Keratinocyte (primary cell): ENCODE measurements at regions not wholly inside any gene's neighbourhood (a gene's known extent, or its start where the extent isn't known, plus 50 kb on each side); places are given as distances from the start of the nearest gene placed in this dataset.

ENCODE experiments used
- DNase-seq: peaks from one replicate; pipeline ENCODE4 v3.0.0-alpha.2; 2011; ENCODE audit warnings: low read depth, missing footprints, low spot score
- FAIRE-seq: peaks from 2 replicates; lab custom pipeline; 2011; peaks lifted over from hg19 to GRCh38; lab: Jason Lieb, UNC
- H2AFZ ChIP-seq: 2 replicates; pipeline ENCODE4 v1.6.0; 2012; ENCODE audit warnings: low read length, control low read depth, inconsistent platforms; ENCODE audit not compliant: control insufficient read depth
- H3K27ac ChIP-seq: 2 replicates; pipeline ENCODE4 v1.5.1; 2011; ENCODE audit warnings: low read length; ENCODE audit not compliant: control insufficient read depth, insufficient read depth
- H3K27me3 ChIP-seq: 3 replicates; pipeline ENCODE4 v1.6.0; 2011; ENCODE audit warnings: low read length; ENCODE audit not compliant: control insufficient read depth, insufficient read depth; ENCODE audit errors: extremely low read depth
- H3K36me3 ChIP-seq, 2 experiments: 2 replicates in 1 of 2; 3 replicates in 1 of 2; pipeline ENCODE4 v1.5.1; 2011; ENCODE audit warnings: low read length in 2 of 2, mild to moderate bottlenecking in 1 of 2; ENCODE audit not compliant: control insufficient read depth in 2 of 2, insufficient read depth in 2 of 2; ENCODE audit errors: extremely low read depth in 1 of 2
- H3K4me1 ChIP-seq: 3 replicates; pipeline ENCODE4 v1.5.1; 2011; ENCODE audit warnings: low read length; ENCODE audit not compliant: control insufficient read depth, insufficient read depth; ENCODE audit errors: extremely low read depth
- H3K4me2 ChIP-seq: 3 replicates; pipeline ENCODE4 v1.6.0; 2011; ENCODE audit warnings: low read depth, low read length; ENCODE audit not compliant: control insufficient read depth, insufficient read depth; ENCODE audit errors: extremely low read depth
- H3K4me3 ChIP-seq, 3 experiments: fragments of 200-600 bp in 1 of 3; sonication (generic) in 1 of 3; 2 replicates in 2 of 3; 3 replicates in 1 of 3; pipeline ENCODE4 v1.5.1; 2011 to 2016; ENCODE audit warnings: low read length in 3 of 3, mild to moderate bottlenecking in 3 of 3, control low read depth in 2 of 3, inconsistent platforms in 1 of 3, low read depth in 1 of 3, mixed read lengths in 1 of 3, mixed run types in 1 of 3, moderate library complexity in 1 of 3; ENCODE audit not compliant: control insufficient read depth in 2 of 3, insufficient read depth in 2 of 3; ENCODE audit errors: extremely low read depth in 1 of 3
- H3K79me2 ChIP-seq: 2 replicates; pipeline ENCODE4 v1.6.0; 2012; ENCODE audit warnings: low read length; ENCODE audit not compliant: control insufficient read depth, insufficient read depth
- H3K9ac ChIP-seq: 3 replicates; pipeline ENCODE4 v1.6.0; 2011; ENCODE audit warnings: low read length; ENCODE audit not compliant: control insufficient read depth, insufficient read depth; ENCODE audit errors: extremely low read depth
- H3K9me1 ChIP-seq: 3 replicates; pipeline ENCODE4 v1.6.0; 2011; ENCODE audit warnings: low read length; ENCODE audit not compliant: control insufficient read depth, insufficient read depth; ENCODE audit errors: extremely low read depth
- H3K9me3 ChIP-seq: 2 replicates; pipeline ENCODE4 v1.5.1; 2012; ENCODE audit warnings: low read depth, low read length; ENCODE audit not compliant: control insufficient read depth
- H4K20me1 ChIP-seq: 3 replicates; pipeline ENCODE4 v1.6.0; 2011; ENCODE audit warnings: low read length; ENCODE audit not compliant: control insufficient read depth, insufficient read depth; ENCODE audit errors: extremely low read depth
- EZH2 ChIP-seq: IDR thresholded peaks from one replicate; pipeline ENCODE4 v1.6.1; 2012; ENCODE audit warnings: inconsistent platforms, mild to moderate bottlenecking, low read length, moderate library complexity
- dilution Hi-C: fragments of 300-500 bp; cut with MboI; formaldehyde crosslinking; loops from one replicate; pipeline ENCODE4 v1.7.0; 2020; ENCODE audit warnings: low sequenced_read_pairs; ENCODE audit not compliant: extremely low pct_ligation_motif_present
- TF ChIP-seq, protein P1 (sequence below), 3 experiments: IDR thresholded peaks in 1 of 3; conservative IDR thresholded peaks in 1 of 3; optimal IDR thresholded peaks in 1 of 3; 2 replicates in 2 of 3; 3 replicates in 1 of 3; pipeline versions ENCODE3 to v1.5.1; 2011; ENCODE audit warnings: low read length in 3 of 3, mild to moderate bottlenecking in 3 of 3, moderate library complexity in 2 of 3, control low read depth in 1 of 3, inconsistent platforms in 1 of 3; ENCODE audit not compliant: insufficient read depth in 2 of 3; ENCODE audit errors: extremely low read depth in 1 of 3

GRCh38 chr1:87864676-87865075 is 536.0 kb downstream of the LMO4 start:
- DNase-seq = no peak
- Histone ChIP-seq H4K20me1 (no peaks in the 10 kb centered on the region), H3K4me1 (peaks cover 3% of the 10 kb centered on the region), H3K4me2 (no peak overlapping the region), H3K27me3 (no peaks in the 10 kb centered on the region), H3K79me2 (no peaks in the 10 kb centered on the region), H3K9me1 (no peaks in the 10 kb centered on the region), H3K36me3 (no peaks in the 10 kb centered on the region), H3K4me3 (no peak overlapping the region), H3K9ac (no peak overlapping the region), H2AFZ (no peak overlapping the region), H3K27ac (no peak overlapping the region), H3K9me3 (no peaks in the 10 kb centered on the region)
- FAIRE-seq = no peak
- TF ChIP-seq EZH2 = no peak
- TF ChIP-seq, protein P1, sequence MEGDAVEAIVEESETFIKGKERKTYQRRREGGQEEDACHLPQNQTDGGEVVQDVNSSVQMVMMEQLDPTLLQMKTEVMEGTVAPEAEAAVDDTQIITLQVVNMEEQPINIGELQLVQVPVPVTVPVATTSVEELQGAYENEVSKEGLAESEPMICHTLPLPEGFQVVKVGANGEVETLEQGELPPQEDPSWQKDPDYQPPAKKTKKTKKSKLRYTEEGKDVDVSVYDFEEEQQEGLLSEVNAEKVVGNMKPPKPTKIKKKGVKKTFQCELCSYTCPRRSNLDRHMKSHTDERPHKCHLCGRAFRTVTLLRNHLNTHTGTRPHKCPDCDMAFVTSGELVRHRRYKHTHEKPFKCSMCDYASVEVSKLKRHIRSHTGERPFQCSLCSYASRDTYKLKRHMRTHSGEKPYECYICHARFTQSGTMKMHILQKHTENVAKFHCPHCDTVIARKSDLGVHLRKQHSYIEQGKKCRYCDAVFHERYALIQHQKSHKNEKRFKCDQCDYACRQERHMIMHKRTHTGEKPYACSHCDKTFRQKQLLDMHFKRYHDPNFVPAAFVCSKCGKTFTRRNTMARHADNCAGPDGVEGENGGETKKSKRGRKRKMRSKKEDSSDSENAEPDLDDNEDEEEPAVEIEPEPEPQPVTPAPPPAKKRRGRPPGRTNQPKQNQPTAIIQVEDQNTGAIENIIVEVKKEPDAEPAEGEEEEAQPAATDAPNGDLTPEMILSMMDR (optimal IDR thresholded peaks at IDR 0.05 in 1 of 3, IDR thresholded peaks at IDR 0.05 in 1 of 3, conservative IDR thresholded peaks at IDR 0.05 in 1 of 3; ENCODE audit: extremely low read depth in 1 of 3, insufficient read depth in 2 of 3, low read length in 3 of 3) = no peak
- dilution Hi-C loops = no loop called here

- H3K4me2 ChIP-seq = no peak overlapping the region
- TF ChIP-seq, protein P1 (optimal IDR thresholded peaks at IDR 0.05 in 1 of 3, IDR thresholded peaks at IDR 0.05 in 1 of 3, conservative IDR thresholded peaks at IDR 0.05 in 1 of 3; ENCODE audit: extremely low read depth in 1 of 3, insufficient read depth in 2 of 3, low read length in 3 of 3) = no peak
- TF ChIP-seq EZH2 = no peak
- no peaks in the 10 kb centered on the region for H3K79me2 ChIP-seq
- no peaks in the 10 kb centered on the region for H3K27me3 ChIP-seq
- dilution Hi-C loops = no loop called here
- DNase-seq (no peak), FAIRE-seq (no peak)
- H4K20me1 ChIP-seq = no peaks in the 10 kb centered on the region
- no peaks in the 10 kb centered on the region for H3K9me3 ChIP-seq
- H3K36me3 ChIP-seq = no peaks in the 10 kb centered on the region
- no peak overlapping the region for H3K27ac ChIP-seq
- no peak overlapping the region for H2AFZ ChIP-seq
- H3K9ac ChIP-seq = no peak overlapping the region
- peaks cover 3% of the 10 kb centered on the region for H3K4me1 ChIP-seq
- H3K4me3 ChIP-seq = no peak overlapping the region
- H3K9me1 ChIP-seq = no peaks in the 10 kb centered on the region
Measured at GRCh38 chr1:87866416-87866815, 537.7 kb downstream of the LMO4 start.
